Upper lobe of right lung (tissue), 1 donor: ENCODE measurements at regions not wholly inside any gene's neighbourhood (a gene's known extent, or its start where the extent isn't known, plus 50 kb on each side); places are given as distances from the start of the nearest gene placed in this dataset.

ENCODE experiments used
- ATAC-seq: fragments of 200-7000 bp; cut with Tn5 transposase; one replicate; pipeline ENCODE4 v1.9.1; 2020; ENCODE audit warnings: mild to moderate bottlenecking, moderate library complexity
- DNase-seq: peaks from one replicate; pipeline ENCODE4 v3.0.0-alpha.2; 2020
- H3K27ac ChIP-seq: fragments of 200-600 bp; one replicate; pipeline ENCODE4 v1.8.0; 2022
- H3K27me3 ChIP-seq: fragments of 200-600 bp; one replicate; pipeline ENCODE4 v1.8.0; 2022; ENCODE audit warnings: mild to moderate bottlenecking
- H3K36me3 ChIP-seq: fragments of 200-600 bp; one replicate; pipeline ENCODE4 v1.8.0; 2022
- H3K4me1 ChIP-seq: fragments of 200-600 bp; one replicate; pipeline ENCODE4 v1.8.0; 2022
- H3K4me3 ChIP-seq: fragments of 200-600 bp; one replicate; pipeline ENCODE4 v1.8.0; 2022; ENCODE audit warnings: mild to moderate bottlenecking
- H3K9me3 ChIP-seq: fragments of 200-600 bp; one replicate; pipeline ENCODE4 v1.8.0; 2022
- CTCF ChIP-seq: fragments of 200-600 bp; IDR thresholded peaks from one replicate; pipeline ENCODE4 v1.8.0; 2022; ENCODE audit warnings: antibody characterized with exemption
- intact Hi-C: fragments of 100-400 bp; cut with DNase I; formaldehyde crosslinking; loops from one replicate; pipeline ENCODE4 v1.11.0; 2022
- donor health status: DM: no; HTN: yes; CAD: no; lungs with severe emphysema.

GRCh38 chr15:86016750-86017149 is 62.9 kb upstream of the AGBL1 start:
- Histone ChIP-seq H3K27me3 (no peaks in the 10 kb centered on the region), H3K36me3 (no peaks in the 10 kb centered on the region), H3K4me1 (no peaks in the 10 kb centered on the region), H3K9me3 (no peaks in the 10 kb centered on the region), H3K27ac (no peak overlapping the region), H3K4me3 (no peak overlapping the region)
- DNase-seq, result no peak
- intact Hi-C loops, result no loop called here
- ATAC-seq, result no peak
- TF ChIP-seq CTCF, result no peak

- no peak overlapping the region for H3K27ac ChIP-seq
- H3K36me3 ChIP-seq, result no peaks in the 10 kb centered on the region
- H3K27me3 ChIP-seq, result no peaks in the 10 kb centered on the region
- no peak overlapping the region for H3K4me3 ChIP-seq
- ATAC-seq (no peak), DNase-seq (no peak)
- no peaks in the 10 kb centered on the region for H3K4me1 ChIP-seq
- intact Hi-C loops, result no loop called here
- no peak for TF ChIP-seq CTCF
- H3K9me3 ChIP-seq, result no peaks in the 10 kb centered on the region
Observed at GRCh38 chr15:86018679-86019078, 61.0 kb upstream of the AGBL1 start.

GRCh38 chr15:86021281-86022264 is 58.1 kb upstream of the AGBL1 start:
- no peak overlapping the region for H3K4me3 ChIP-seq
- H3K27ac ChIP-seq, result no peak overlapping the region
- no peaks in the 10 kb centered on the region for H3K27me3 ChIP-seq
- TF ChIP-seq CTCF, result no peak
- intact Hi-C loops, result no loop called here
- H3K36me3 ChIP-seq, result no peaks in the 10 kb centered on the region
- no peaks in the 10 kb centered on the region for H3K4me1 ChIP-seq
- H3K9me3 ChIP-seq, result no peaks in the 10 kb centered on the region
- ATAC-seq (peak; percentile 53), DNase-seq (no peak)

- intact Hi-C loops, result no loop called here
- H3K9me3 ChIP-seq, result no peaks in the 10 kb centered on the region
- no peaks in the 10 kb centered on the region for H3K4me1 ChIP-seq
- H3K36me3 ChIP-seq, result no peaks in the 10 kb centered on the region
- ATAC-seq (no peak), DNase-seq (no peak)
- TF ChIP-seq CTCF, result no peak
- H3K4me3 ChIP-seq, result no peak overlapping the region
- H3K27me3 ChIP-seq, result no peaks in the 10 kb centered on the region
- H3K27ac ChIP-seq, result no peak overlapping the region
Observed at GRCh38 chr15:86028961-86029360, 50.7 kb upstream of the AGBL1 start.
